ENCODE measurements at regions not wholly inside any gene's neighbourhood (a gene's known extent, or its start where the extent isn't known, plus 50 kb on each side); places are given as distances from the start of the nearest gene placed in this dataset.

DNA sequence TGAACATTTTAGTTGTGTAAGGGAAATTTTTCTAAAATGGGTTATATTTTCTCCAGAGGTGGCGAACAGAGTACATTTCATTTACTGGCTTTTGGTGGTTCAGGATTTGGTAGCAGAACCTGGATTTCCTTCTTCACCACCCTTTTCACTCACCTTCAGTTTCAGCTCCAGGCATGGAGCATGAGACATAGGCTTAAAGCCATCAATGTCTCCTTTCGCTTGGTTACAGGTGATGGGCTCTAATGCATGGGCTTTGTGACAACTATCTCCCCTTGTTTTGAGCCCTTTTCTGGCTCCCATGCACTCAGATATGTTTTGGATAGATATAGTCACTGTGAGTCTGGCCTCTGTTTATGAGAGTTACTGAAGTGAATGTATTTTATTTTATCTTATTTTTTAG is 96.6 kb upstream of the ANKRD28 start:
- TF ChIP-seq, protein P1, sequence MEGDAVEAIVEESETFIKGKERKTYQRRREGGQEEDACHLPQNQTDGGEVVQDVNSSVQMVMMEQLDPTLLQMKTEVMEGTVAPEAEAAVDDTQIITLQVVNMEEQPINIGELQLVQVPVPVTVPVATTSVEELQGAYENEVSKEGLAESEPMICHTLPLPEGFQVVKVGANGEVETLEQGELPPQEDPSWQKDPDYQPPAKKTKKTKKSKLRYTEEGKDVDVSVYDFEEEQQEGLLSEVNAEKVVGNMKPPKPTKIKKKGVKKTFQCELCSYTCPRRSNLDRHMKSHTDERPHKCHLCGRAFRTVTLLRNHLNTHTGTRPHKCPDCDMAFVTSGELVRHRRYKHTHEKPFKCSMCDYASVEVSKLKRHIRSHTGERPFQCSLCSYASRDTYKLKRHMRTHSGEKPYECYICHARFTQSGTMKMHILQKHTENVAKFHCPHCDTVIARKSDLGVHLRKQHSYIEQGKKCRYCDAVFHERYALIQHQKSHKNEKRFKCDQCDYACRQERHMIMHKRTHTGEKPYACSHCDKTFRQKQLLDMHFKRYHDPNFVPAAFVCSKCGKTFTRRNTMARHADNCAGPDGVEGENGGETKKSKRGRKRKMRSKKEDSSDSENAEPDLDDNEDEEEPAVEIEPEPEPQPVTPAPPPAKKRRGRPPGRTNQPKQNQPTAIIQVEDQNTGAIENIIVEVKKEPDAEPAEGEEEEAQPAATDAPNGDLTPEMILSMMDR (IDR thresholded peaks at IDR 0.05): no peak
- TF ChIP-seq POLR2A (IDR thresholded peaks at IDR 0.05) (no peak), POLR2AphosphoS5 (IDR thresholded peaks at IDR 0.05) (no peak), EP300 (IDR thresholded peaks at IDR 0.05) (no peak)
